Islet precursor cell (in vitro differentiated cells): ENCODE measurements at regions not wholly inside any gene's neighbourhood (a gene's known extent, or its start where the extent isn't known, plus 50 kb on each side); places are given as distances from the start of the nearest gene placed in this dataset.
"Not testable (repeated sequence)": the region's sequence is repeated elsewhere in the genome, so short reads cannot be mapped to it uniquely, and the experiment has no call there.

ENCODE experiments used
- DNase-seq: peaks from one replicate; pipeline ENCODE4 v3.0.0-alpha.2; 2018

GRCh38 chr1:10942542-10942912 lies 69.9 kb upstream of the TARDBP start:
- no peak for DNase-seq

GRCh38 chr1:10943041-10943440 lies 69.4 kb upstream of the TARDBP start:
- DNase-seq, result no peak

GRCh38 chr1:10943991-10944730 lies 68.3 kb upstream of the TARDBP start:
- DNase-seq, result no peak

- no peak for DNase-seq
These were observed 66.4 kb upstream of the TARDBP start for GRCh38 chr1:10945991-10946509.

GRCh38 chr1:10947181-10947580 lies 65.3 kb upstream of the TARDBP start:
- DNase-seq, result no peak

GRCh38 chr1:10947691-10948462 lies 64.6 kb upstream of the TARDBP start:
- DNase-seq, result no peak

GRCh38 chr1:10948463-10948775 lies 64.0 kb upstream of the TARDBP start:
- no peak for DNase-seq

- DNase-seq, result no peak
These were observed 61.9 kb upstream of the TARDBP start for GRCh38 chr1:10950316-10951172.

GRCh38 chr1:10951298-10951697 lies 61.2 kb upstream of the TARDBP start:
- not testable (repeated sequence) for DNase-seq

- DNase-seq, result no peak
These were observed 60.5 kb upstream of the TARDBP start for GRCh38 chr1:10951961-10952360.

GRCh38 chr1:10953505-10954193 lies 58.8 kb upstream of the TARDBP start:
- no peak for DNase-seq

GRCh38 chr1:10957133-10957532 lies 55.3 kb upstream of the TARDBP start:
- DNase-seq, result no peak

GRCh38 chr1:10958614-10959013 lies 53.8 kb upstream of the TARDBP start:
- DNase-seq, result no peak

- DNase-seq, result peak; percentile 91
These were observed 51.8 kb upstream of the TARDBP start for GRCh38 chr1:10960411-10961299.

- DNase-seq, result no peak
These were observed 51.1 kb upstream of the TARDBP start for GRCh38 chr1:10961300-10961833.

- no peak for DNase-seq
These were observed 50.0 kb upstream of the TARDBP start for GRCh38 chr1:10962483-10962882.
